HG03175 (cell line): ENCODE measurements at regions not wholly inside any gene's neighbourhood (a gene's known extent, or its start where the extent isn't known, plus 50 kb on each side); places are given as distances from the start of the nearest gene placed in this dataset.

Source experiments
- ATAC-seq: cut with Tn5 transposase; IDR thresholded peaks from one replicate; pipeline ENCODE4 v1.9.1; 2021; ENCODE audit warnings: mild to moderate bottlenecking, moderate library complexity; ENCODE audit not compliant: unreplicated experiment

GRCh38 chr3:116848248-116848829 lies 138.8 kb downstream of the TUSC7 start:
- no peak for ATAC-seq

GRCh38 chr3:116849261-116849688 lies 139.7 kb downstream of the TUSC7 start:
- no peak for ATAC-seq

GRCh38 chr3:116852803-116853202 lies 143.2 kb downstream of the TUSC7 start:
- no peak for ATAC-seq

- no peak for ATAC-seq
Measured at GRCh38 chr3:116863270-116863770, 153.7 kb downstream of the TUSC7 start.

GRCh38 chr3:116863822-116864589 lies 154.4 kb downstream of the TUSC7 start:
- ATAC-seq = peak; percentile 62

DNA sequence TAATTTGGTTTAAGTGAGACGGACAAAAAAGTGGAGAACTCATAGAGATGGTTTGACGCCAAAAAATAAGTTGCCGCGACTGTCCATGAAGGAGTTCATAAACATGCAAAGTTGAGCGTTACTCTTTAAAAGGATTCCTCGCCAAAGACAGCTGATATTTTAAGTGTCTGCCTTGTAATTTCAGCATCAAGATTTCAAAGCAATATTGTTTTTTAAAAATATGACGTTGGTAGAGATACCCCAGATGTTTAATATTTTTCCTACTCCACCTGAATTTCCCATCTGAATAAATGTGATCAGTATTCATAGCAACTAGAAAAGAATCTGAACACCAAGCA lies 155.0 kb downstream of the TUSC7 start:
- no peak for ATAC-seq

- no peak for ATAC-seq
Measured at GRCh38 chr3:116870379-116870778, 160.8 kb downstream of the TUSC7 start.

- no peak for ATAC-seq
Measured at GRCh38 chr3:116871905-116872304, 162.3 kb downstream of the TUSC7 start.

- no peak for ATAC-seq
Measured at GRCh38 chr3:116872688-116873087, 163.1 kb downstream of the TUSC7 start.

- ATAC-seq = no peak
Measured at GRCh38 chr3:116873142-116873541, 163.6 kb downstream of the TUSC7 start.

DNA sequence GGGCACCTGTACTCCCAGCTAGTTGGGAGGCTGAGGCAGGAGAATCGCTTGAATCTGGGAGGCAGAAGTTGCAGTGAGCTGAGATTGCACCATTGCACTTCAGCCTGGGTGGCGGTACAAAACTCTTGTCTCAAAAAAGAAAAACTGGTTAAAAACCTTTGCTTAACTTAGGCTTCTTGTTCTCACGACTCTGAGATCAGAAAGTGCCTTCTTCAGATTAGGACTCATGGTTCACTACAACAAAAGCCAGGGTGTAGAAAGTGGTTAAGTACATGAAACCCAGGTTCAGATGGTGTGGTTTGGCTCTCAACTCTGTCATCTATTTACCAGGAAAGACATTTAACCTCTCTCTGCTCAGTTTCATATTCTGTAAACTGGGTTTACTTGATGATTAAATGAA lies 168.4 kb downstream of the TUSC7 start:
- peak; percentile 81 for ATAC-seq

DNA sequence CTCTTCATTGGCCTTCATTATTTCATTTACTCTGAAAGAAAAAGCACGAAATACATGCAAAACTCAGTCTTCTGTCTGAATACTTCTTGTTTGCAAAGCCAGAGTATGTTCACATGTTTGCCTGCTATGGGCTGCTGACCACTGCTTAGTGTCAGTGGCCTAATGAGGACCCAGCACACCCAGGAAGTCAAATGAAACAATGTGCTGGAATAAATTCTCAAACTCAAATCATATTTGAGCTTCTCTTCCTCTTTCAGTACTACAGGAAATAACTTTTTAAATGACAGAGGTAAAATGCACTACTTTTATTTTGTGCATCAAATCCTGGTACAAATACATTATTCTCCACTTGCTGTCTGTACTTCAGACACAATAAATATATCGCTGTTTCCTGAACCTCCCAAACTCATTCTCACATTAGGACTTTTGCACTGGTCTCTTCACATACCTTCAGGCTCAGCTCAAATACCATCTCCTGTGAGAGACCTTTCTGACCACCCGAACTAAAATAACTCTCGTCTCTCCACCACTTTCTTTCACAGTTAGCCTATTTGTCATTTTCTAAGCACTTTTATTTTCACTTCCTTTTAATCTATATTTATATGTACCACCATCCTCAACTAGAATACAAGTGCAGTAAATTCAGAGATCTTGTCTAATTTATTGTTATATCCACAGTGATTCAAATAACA lies 176.8 kb downstream of the TUSC7 start:
- ATAC-seq = peak; percentile 97

- no peak for ATAC-seq
Measured at GRCh38 chr3:116896116-116896515, 186.5 kb downstream of the TUSC7 start.

DNA sequence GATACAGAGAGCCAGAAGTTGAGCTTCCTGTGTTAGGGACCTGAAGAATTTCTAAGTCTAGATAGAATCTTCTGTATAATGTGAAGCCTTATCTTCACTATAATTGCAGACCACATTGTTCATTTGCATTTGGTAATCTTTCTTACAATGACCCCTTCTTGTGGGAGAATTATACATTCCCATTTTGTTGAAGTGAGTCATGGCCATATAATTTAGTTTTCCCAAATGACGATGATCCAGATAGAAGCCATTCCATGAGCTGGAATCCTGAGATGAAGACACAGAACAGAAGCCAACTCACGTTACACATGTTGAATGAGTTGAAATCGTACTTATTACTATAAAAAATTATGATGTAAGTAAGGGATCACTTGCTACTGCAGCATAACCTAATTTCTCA lies 187.8 kb downstream of the TUSC7 start:
- no peak for ATAC-seq

DNA sequence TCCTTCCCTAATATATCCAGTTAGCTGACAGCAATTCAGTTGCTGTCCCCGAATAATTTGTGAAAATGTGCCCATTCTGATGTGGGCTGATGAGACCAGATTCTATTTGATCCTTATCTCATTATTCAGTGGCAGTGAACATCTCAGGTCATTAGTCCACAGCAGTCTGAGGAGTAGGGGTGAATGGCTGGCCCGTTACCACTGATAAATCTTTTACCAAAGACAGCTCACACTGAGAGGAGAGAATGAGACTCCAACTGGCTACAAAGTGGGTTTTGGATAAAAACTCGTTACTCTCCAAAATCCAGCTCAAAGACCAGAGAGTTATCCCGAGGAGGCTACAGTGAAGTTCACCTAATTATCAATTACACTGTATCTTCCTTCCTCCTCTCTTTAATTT lies 189.7 kb downstream of the TUSC7 start:
- no peak for ATAC-seq

DNA sequence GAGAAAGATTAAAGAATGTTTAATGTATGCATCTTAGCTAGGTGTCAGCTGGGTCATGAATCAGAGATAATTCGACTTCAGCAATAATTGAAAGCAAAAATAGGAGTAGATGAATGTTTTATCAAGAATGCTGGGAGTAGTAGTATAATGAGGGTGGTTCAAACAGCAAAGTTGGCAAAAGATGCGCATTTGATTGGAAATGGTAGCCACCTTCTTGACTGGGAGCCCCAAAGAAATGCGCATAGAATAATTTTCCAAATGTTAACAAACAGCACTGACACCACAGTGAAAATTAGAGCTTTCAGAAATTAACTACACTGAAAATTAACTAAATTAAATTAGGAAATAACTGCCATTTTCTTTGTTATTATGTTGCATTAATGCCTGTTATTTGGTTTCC lies 195.8 kb downstream of the TUSC7 start:
- ATAC-seq = no peak

- no peak for ATAC-seq
Measured at GRCh38 chr3:116905794-116906193, 196.2 kb downstream of the TUSC7 start.

DNA sequence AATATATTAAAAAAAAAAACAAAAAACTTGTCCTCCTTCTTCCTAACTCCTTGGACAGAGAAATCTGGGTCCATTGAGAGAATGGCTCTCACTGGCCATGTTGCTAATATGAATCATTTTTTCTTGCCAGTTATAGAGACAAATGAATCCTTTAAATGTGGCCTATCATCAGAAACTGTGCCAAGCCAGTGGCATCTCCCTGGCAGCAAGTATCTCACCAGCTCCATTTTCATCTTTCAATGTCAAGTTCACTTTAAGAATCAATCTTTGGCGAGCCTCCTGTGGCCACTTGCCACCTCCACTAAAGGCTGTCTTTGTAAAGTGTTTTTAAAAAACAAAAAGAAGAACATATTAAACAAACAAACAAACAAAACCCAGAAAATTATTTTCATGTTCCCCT lies 202.5 kb downstream of the TUSC7 start:
- no peak for ATAC-seq

GRCh38 chr3:116914004-116914403 lies 204.4 kb downstream of the TUSC7 start:
- no peak for ATAC-seq

DNA sequence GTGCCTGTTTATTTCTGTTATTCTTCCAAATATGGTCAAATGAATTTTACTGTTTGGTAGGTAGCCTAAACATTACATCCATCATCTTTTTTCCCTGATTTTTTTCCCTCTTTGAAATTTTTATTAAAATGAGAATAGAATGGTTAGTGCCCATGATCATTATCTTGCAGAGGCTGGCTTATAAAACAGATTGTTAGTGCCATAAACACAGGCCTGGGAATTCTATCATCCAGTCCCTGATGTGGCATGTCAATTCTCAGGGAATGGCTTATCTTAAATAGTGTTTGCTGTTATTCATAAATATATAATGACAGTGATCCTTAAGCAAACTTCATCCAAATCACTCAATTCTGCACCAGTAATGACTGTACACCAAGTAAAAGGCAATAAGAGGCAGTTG lies 207.3 kb downstream of the TUSC7 start:
- no peak for ATAC-seq

- ATAC-seq = no peak
Measured at GRCh38 chr3:116920826-116921610, 211.4 kb downstream of the TUSC7 start.
